ENCODE measurements at regions not wholly inside any gene's neighbourhood (a gene's known extent, or its start where the extent isn't known, plus 50 kb on each side); places are given as distances from the start of the nearest gene placed in this dataset.
"Not testable (repeated sequence)": the region's sequence is repeated elsewhere in the genome, so short reads cannot be mapped to it uniquely, and the experiment has no call there.

- not testable (repeated sequence) for H3K4ac ChIP-seq (ENCODE audit: low read length); H3K18ac ChIP-seq (ENCODE audit: low read length); H2BK120ac ChIP-seq (ENCODE audit: low read depth, low read length); H3K79me1 ChIP-seq (ENCODE audit: low read depth, low read length); H2BK12ac ChIP-seq (ENCODE audit: low read length); H2BK15ac ChIP-seq (ENCODE audit: low read length); DNase-seq (ENCODE audit: low spot score); H3K23ac ChIP-seq (ENCODE audit: low read depth, low read length, poor library complexity); H3K4me1 ChIP-seq (ENCODE audit: control insufficient read depth in 2 of 2, insufficient read depth in 1 of 2, low read depth in 1 of 2, low read length in 2 of 2); H3K4me2 ChIP-seq (ENCODE audit: insufficient read depth, low read length, poor library complexity, severe bottlenecking); H3K14ac ChIP-seq (ENCODE audit: low read length); H3K36me3 ChIP-seq (replicated peaks in 1 of 2; ENCODE audit: control insufficient read depth in 2 of 2, insufficient read depth in 2 of 2, low read length in 2 of 2); H2AK5ac ChIP-seq (ENCODE audit: low read depth, low read length); H4K91ac ChIP-seq (ENCODE audit: low read depth, low read length, poor library complexity); H3K27ac ChIP-seq (replicated peaks; ENCODE audit: low read length); H3K9ac ChIP-seq (ENCODE audit: low read depth, low read length, poor library complexity); H3K4me3 ChIP-seq (ENCODE audit: low read length in 2 of 2); H4K8ac ChIP-seq (ENCODE audit: low read depth, low read length); H2BK5ac ChIP-seq (ENCODE audit: low read length); H2AFZ ChIP-seq (ENCODE audit: low read length); H3K27me3 ChIP-seq (ENCODE audit: control insufficient read depth in 3 of 3, insufficient read depth in 3 of 3, low read depth in 1 of 3, low read length in 3 of 3); H3K9me3 ChIP-seq (replicated peaks in 1 of 2; ENCODE audit: control insufficient read depth in 2 of 2, insufficient read depth in 1 of 2, low read depth in 1 of 2, low read length in 2 of 2)
- WGBS, 2 donors (ENCODE audit: extremely low coverage in 2 of 2, insufficient read length in 2 of 2, insufficient replicate concordance in 1 of 2) = 100% methylated on average over 1 of the region's 5 CpGs
Measured at GRCh38 chr21:5051303-5052018, 5469.9 kb upstream of the TPTE start.

GRCh38 chr21:5055027-5055754 lies 5466.2 kb upstream of the TPTE start:
- H3K9ac ChIP-seq (ENCODE audit: low read depth, low read length, poor library complexity); H3K27me3 ChIP-seq (ENCODE audit: control insufficient read depth in 3 of 3, insufficient read depth in 3 of 3, low read depth in 1 of 3, low read length in 3 of 3); H4K91ac ChIP-seq (ENCODE audit: low read depth, low read length, poor library complexity); H3K27ac ChIP-seq (replicated peaks; ENCODE audit: low read length); H3K4me2 ChIP-seq (ENCODE audit: insufficient read depth, low read length, poor library complexity, severe bottlenecking); H2BK15ac ChIP-seq (ENCODE audit: low read length); H3K4me3 ChIP-seq (ENCODE audit: low read length in 2 of 2); H3K9me3 ChIP-seq (replicated peaks in 1 of 2; ENCODE audit: control insufficient read depth in 2 of 2, insufficient read depth in 1 of 2, low read depth in 1 of 2, low read length in 2 of 2); H3K4me1 ChIP-seq (ENCODE audit: control insufficient read depth in 2 of 2, insufficient read depth in 1 of 2, low read depth in 1 of 2, low read length in 2 of 2); H2AK5ac ChIP-seq (ENCODE audit: low read depth, low read length); H2BK120ac ChIP-seq (ENCODE audit: low read depth, low read length); H3K23ac ChIP-seq (ENCODE audit: low read depth, low read length, poor library complexity); H3K14ac ChIP-seq (ENCODE audit: low read length); H3K36me3 ChIP-seq (replicated peaks in 1 of 2; ENCODE audit: control insufficient read depth in 2 of 2, insufficient read depth in 2 of 2, low read length in 2 of 2); H3K4ac ChIP-seq (ENCODE audit: low read length); H2AFZ ChIP-seq (ENCODE audit: low read length); H3K18ac ChIP-seq (ENCODE audit: low read length); DNase-seq (ENCODE audit: low spot score); H2BK12ac ChIP-seq (ENCODE audit: low read length); H4K8ac ChIP-seq (ENCODE audit: low read depth, low read length); H3K79me1 ChIP-seq (ENCODE audit: low read depth, low read length); H2BK5ac ChIP-seq (ENCODE audit: low read length): not testable (repeated sequence)
- WGBS, 2 donors (ENCODE audit: extremely low coverage in 2 of 2, insufficient read length in 2 of 2, insufficient replicate concordance in 1 of 2) = no CpG with 5 or more reads among the region's 13 CpGs

DNA sequence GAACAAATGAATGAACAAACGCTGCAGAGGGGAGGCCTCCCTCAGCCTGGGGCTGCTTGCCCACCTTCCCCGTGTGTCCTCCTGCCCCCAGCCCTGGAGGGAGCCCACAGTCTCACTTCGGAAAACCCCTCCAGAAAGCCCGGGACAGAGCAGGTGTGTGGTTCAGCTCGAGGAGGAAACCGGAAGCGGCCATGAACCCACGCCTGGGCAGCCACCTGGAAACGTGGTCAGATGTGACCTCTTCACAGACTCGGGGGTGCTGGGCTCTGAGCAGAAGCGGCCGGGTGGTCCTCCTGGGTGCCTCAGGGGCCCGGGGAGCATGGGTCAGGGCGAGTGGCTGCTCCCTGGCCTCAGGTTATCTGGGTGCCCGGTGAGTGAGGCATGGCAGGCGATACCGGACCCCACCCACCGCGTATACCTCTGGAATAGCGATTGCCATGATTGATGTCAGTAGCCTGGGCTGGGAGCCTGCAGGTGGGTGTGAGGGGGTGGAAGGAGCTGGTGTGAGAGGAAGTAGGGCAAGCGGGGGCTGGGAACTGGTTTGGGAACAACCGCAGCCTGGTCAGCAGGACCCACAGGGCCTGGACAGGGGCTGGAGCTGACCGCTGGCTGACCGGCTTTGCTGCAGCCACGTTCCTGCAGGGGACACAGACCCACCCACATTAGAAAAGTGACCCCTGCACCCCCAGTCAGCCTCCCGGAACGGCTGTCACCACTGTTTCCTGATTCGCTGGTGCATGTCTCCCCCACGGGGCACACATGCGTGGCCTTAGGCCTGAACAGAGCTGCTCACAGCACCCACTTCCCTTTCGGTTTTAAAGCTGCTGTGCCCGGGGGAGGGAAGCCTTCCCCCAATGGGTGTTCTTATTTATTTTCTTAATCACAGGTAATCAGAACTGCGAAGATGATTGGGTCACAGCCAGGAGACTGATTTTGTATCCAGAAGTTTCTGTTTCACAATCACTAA lies 5465.1 kb upstream of the TPTE start:
- H3K14ac ChIP-seq (ENCODE audit: low read length); H3K23ac ChIP-seq (ENCODE audit: low read depth, low read length, poor library complexity); H2BK5ac ChIP-seq (ENCODE audit: low read length); H3K9me3 ChIP-seq (replicated peaks in 1 of 2; ENCODE audit: control insufficient read depth in 2 of 2, insufficient read depth in 1 of 2, low read depth in 1 of 2, low read length in 2 of 2); H4K91ac ChIP-seq (ENCODE audit: low read depth, low read length, poor library complexity); H3K4me2 ChIP-seq (ENCODE audit: insufficient read depth, low read length, poor library complexity, severe bottlenecking); H3K4me1 ChIP-seq (ENCODE audit: control insufficient read depth in 2 of 2, insufficient read depth in 1 of 2, low read depth in 1 of 2, low read length in 2 of 2); H3K36me3 ChIP-seq (replicated peaks in 1 of 2; ENCODE audit: control insufficient read depth in 2 of 2, insufficient read depth in 2 of 2, low read length in 2 of 2); H3K27me3 ChIP-seq (ENCODE audit: control insufficient read depth in 3 of 3, insufficient read depth in 3 of 3, low read depth in 1 of 3, low read length in 3 of 3); H3K79me1 ChIP-seq (ENCODE audit: low read depth, low read length); DNase-seq (ENCODE audit: low spot score); H3K4me3 ChIP-seq (ENCODE audit: low read length in 2 of 2); H4K8ac ChIP-seq (ENCODE audit: low read depth, low read length); H3K18ac ChIP-seq (ENCODE audit: low read length); H3K9ac ChIP-seq (ENCODE audit: low read depth, low read length, poor library complexity); H2AFZ ChIP-seq (ENCODE audit: low read length); H2AK5ac ChIP-seq (ENCODE audit: low read depth, low read length); H3K4ac ChIP-seq (ENCODE audit: low read length); H2BK15ac ChIP-seq (ENCODE audit: low read length); H3K27ac ChIP-seq (replicated peaks; ENCODE audit: low read length); H2BK12ac ChIP-seq (ENCODE audit: low read length); H2BK120ac ChIP-seq (ENCODE audit: low read depth, low read length): not testable (repeated sequence)
- no CpG with 5 or more reads among the region's 33 CpGs for WGBS, 2 donors (ENCODE audit: extremely low coverage in 2 of 2, insufficient read length in 2 of 2, insufficient replicate concordance in 1 of 2)

- H3K4ac ChIP-seq (ENCODE audit: low read length); H3K27ac ChIP-seq (replicated peaks; ENCODE audit: low read length): not testable (repeated sequence)
- WGBS, 2 donors (ENCODE audit: extremely low coverage in 2 of 2, insufficient read length in 2 of 2, insufficient replicate concordance in 1 of 2) = no CpG with 5 or more reads among the region's 24 CpGs
Measured at GRCh38 chr21:5057077-5057476, 5464.3 kb upstream of the TPTE start.

More at GRCh38 chr21:5057077-5057476, 5464.3 kb upstream of the TPTE start:
- not testable (repeated sequence) for H2AFZ ChIP-seq (ENCODE audit: low read length); H3K14ac ChIP-seq (ENCODE audit: low read length); H3K36me3 ChIP-seq (replicated peaks in 1 of 2; ENCODE audit: control insufficient read depth in 2 of 2, insufficient read depth in 2 of 2, low read length in 2 of 2); H4K8ac ChIP-seq (ENCODE audit: low read depth, low read length); H3K79me1 ChIP-seq (ENCODE audit: low read depth, low read length); H3K4me1 ChIP-seq (ENCODE audit: control insufficient read depth in 2 of 2, insufficient read depth in 1 of 2, low read depth in 1 of 2, low read length in 2 of 2); H3K4me3 ChIP-seq (ENCODE audit: low read length in 2 of 2); H3K4me2 ChIP-seq (ENCODE audit: insufficient read depth, low read length, poor library complexity, severe bottlenecking); H2BK15ac ChIP-seq (ENCODE audit: low read length); H3K27me3 ChIP-seq (ENCODE audit: control insufficient read depth in 3 of 3, insufficient read depth in 3 of 3, low read depth in 1 of 3, low read length in 3 of 3); H4K91ac ChIP-seq (ENCODE audit: low read depth, low read length, poor library complexity); H3K18ac ChIP-seq (ENCODE audit: low read length); H3K23ac ChIP-seq (ENCODE audit: low read depth, low read length, poor library complexity); H3K9me3 ChIP-seq (replicated peaks in 1 of 2; ENCODE audit: control insufficient read depth in 2 of 2, insufficient read depth in 1 of 2, low read depth in 1 of 2, low read length in 2 of 2); H2BK120ac ChIP-seq (ENCODE audit: low read depth, low read length); H3K9ac ChIP-seq (ENCODE audit: low read depth, low read length, poor library complexity); H2AK5ac ChIP-seq (ENCODE audit: low read depth, low read length); H2BK12ac ChIP-seq (ENCODE audit: low read length); DNase-seq (ENCODE audit: low spot score); H2BK5ac ChIP-seq (ENCODE audit: low read length)

All from neuronal stem cell (in vitro differentiated cells).